ENCODE measurements at regions not wholly inside any gene's neighbourhood (a gene's known extent, or its start where the extent isn't known, plus 50 kb on each side); places are given as distances from the start of the nearest gene placed in this dataset.

- no peak overlapping the region for H3K4me3 Mint-ChIP-seq
- H3K9me3 Mint-ChIP-seq = no peaks in the 10 kb centered on the region
- H3K27me3 Mint-ChIP-seq (ENCODE audit: low read depth) = peaks cover 30% of the 10 kb centered on the region
- H3K4me1 Mint-ChIP-seq = peaks cover under 1% of the 10 kb centered on the region
- TF ChIP-seq, protein P1, sequence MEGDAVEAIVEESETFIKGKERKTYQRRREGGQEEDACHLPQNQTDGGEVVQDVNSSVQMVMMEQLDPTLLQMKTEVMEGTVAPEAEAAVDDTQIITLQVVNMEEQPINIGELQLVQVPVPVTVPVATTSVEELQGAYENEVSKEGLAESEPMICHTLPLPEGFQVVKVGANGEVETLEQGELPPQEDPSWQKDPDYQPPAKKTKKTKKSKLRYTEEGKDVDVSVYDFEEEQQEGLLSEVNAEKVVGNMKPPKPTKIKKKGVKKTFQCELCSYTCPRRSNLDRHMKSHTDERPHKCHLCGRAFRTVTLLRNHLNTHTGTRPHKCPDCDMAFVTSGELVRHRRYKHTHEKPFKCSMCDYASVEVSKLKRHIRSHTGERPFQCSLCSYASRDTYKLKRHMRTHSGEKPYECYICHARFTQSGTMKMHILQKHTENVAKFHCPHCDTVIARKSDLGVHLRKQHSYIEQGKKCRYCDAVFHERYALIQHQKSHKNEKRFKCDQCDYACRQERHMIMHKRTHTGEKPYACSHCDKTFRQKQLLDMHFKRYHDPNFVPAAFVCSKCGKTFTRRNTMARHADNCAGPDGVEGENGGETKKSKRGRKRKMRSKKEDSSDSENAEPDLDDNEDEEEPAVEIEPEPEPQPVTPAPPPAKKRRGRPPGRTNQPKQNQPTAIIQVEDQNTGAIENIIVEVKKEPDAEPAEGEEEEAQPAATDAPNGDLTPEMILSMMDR (conservative IDR thresholded peaks at IDR 0.05) = no peak
- no peaks in the 10 kb centered on the region for H3K36me3 Mint-ChIP-seq (ENCODE audit: low read depth)
- H3K27ac Mint-ChIP-seq (ENCODE audit: unreplicated experiment) = no peak overlapping the region
- no peak for DNase-seq (ENCODE audit: low read depth, low spot score)
Measured at GRCh38 chr9:119831309-119831708, 462.1 kb upstream of the BRINP1 start.

GRCh38 chr9:119829748-119830147, 460.5 kb upstream of the BRINP1 start:
- TF ChIP-seq, protein P1 (conservative IDR thresholded peaks at IDR 0.05) = no peak
- Mint-ChIP-seq H3K4me3 (no peak overlapping the region), H3K4me1 (no peaks in the 10 kb centered on the region), H3K27ac (ENCODE audit: unreplicated experiment) (no peak overlapping the region), H3K9me3 (no peaks in the 10 kb centered on the region), H3K36me3 (ENCODE audit: low read depth) (no peaks in the 10 kb centered on the region), H3K27me3 (ENCODE audit: low read depth) (peaks cover 35% of the 10 kb centered on the region)
- no peak for DNase-seq (ENCODE audit: low read depth, low spot score)

- peaks cover 34% of the 10 kb centered on the region for H3K27me3 Mint-ChIP-seq (ENCODE audit: low read depth)
- no peaks in the 10 kb centered on the region for H3K36me3 Mint-ChIP-seq (ENCODE audit: low read depth)
- no peaks in the 10 kb centered on the region for H3K9me3 Mint-ChIP-seq
- no peak for DNase-seq (ENCODE audit: low read depth, low spot score)
- no peaks in the 10 kb centered on the region for H3K4me1 Mint-ChIP-seq
- TF ChIP-seq, protein P1 (conservative IDR thresholded peaks at IDR 0.05) = no peak
- H3K4me3 Mint-ChIP-seq = no peak overlapping the region
- H3K27ac Mint-ChIP-seq (ENCODE audit: unreplicated experiment) = no peak overlapping the region
Measured at GRCh38 chr9:119829186-119829585, 460.0 kb upstream of the BRINP1 start.

GRCh38 chr9:119827526-119827925, 458.3 kb upstream of the BRINP1 start:
- Mint-ChIP-seq H3K27ac (ENCODE audit: unreplicated experiment) (no peak overlapping the region), H3K9me3 (no peaks in the 10 kb centered on the region), H3K27me3 (ENCODE audit: low read depth) (peaks cover 24% of the 10 kb centered on the region), H3K36me3 (ENCODE audit: low read depth) (no peaks in the 10 kb centered on the region), H3K4me3 (no peak overlapping the region), H3K4me1 (no peaks in the 10 kb centered on the region)
- DNase-seq (ENCODE audit: low read depth, low spot score) = no peak
- TF ChIP-seq, protein P1 (conservative IDR thresholded peaks at IDR 0.05) = no peak

GRCh38 chr9:119827126-119827525, 457.9 kb upstream of the BRINP1 start:
- peaks cover 20% of the 10 kb centered on the region for H3K27me3 Mint-ChIP-seq (ENCODE audit: low read depth)
- H3K9me3 Mint-ChIP-seq = no peaks in the 10 kb centered on the region
- no peak overlapping the region for H3K4me3 Mint-ChIP-seq
- H3K36me3 Mint-ChIP-seq (ENCODE audit: low read depth) = no peaks in the 10 kb centered on the region
- TF ChIP-seq, protein P1 (conservative IDR thresholded peaks at IDR 0.05) = no peak
- no peak overlapping the region for H3K27ac Mint-ChIP-seq (ENCODE audit: unreplicated experiment)
- no peak for DNase-seq (ENCODE audit: low read depth, low spot score)
- no peaks in the 10 kb centered on the region for H3K4me1 Mint-ChIP-seq

Data from neural crest cell (in vitro differentiated cells).